Tibial artery (tissue), 4 donors: ENCODE measurements at regions not wholly inside any gene's neighbourhood (a gene's known extent, or its start where the extent isn't known, plus 50 kb on each side); places are given as distances from the start of the nearest gene placed in this dataset.

ENCODE experiments used
- DNase-seq, 2 donors: peaks; one replicate each; pipeline ENCODE4 v3.0.0-alpha.2; 2019
- H3K27ac ChIP-seq, 2 donors: fragments of 200-600 bp; sonication (generic) in 1 of 2; 1 replicate in 1 of 2; 2 replicates in 1 of 2; pipeline ENCODE4 v1.5.1; 2018 to 2019; ENCODE audit warnings: mild to moderate bottlenecking in 1 of 2
- H3K27me3 ChIP-seq, 2 donors: fragments of 200-600 bp; sonication (generic) in 1 of 2; one replicate each; pipeline versions ENCODE4 v1.5.1 to v1.6.0; 2016 to 2019
- H3K36me3 ChIP-seq, 3 donors: fragments of 200-600 bp; sonication (generic) in 2 of 3; one replicate each; pipeline ENCODE4 v1.5.1; 2016 to 2019; ENCODE audit warnings: mild to moderate bottlenecking in 2 of 3
- H3K4me1 ChIP-seq, 4 donors: fragments of 200-600 bp; sonication (generic) in 2 of 4; 1 replicate in 3 of 4; 2 replicates in 1 of 4; pipeline ENCODE4 v1.5.1; 2016 to 2019
- H3K4me3 ChIP-seq, 2 donors: fragments of 200-600 bp; sonication (generic) in 1 of 2; 1 replicate in 1 of 2; 2 replicates in 1 of 2; pipeline ENCODE4 v1.5.1; 2018 to 2019; ENCODE audit warnings: mild to moderate bottlenecking in 2 of 2
- H3K9me3 ChIP-seq, 3 donors: fragments of 200-600 bp; sonication (generic) in 1 of 3; one replicate each; pipeline ENCODE4 v1.5.1; 2016 to 2019
- intact Hi-C: fragments of 100-400 bp; cut with DNase I; formaldehyde crosslinking; loops from one replicate; pipeline ENCODE4 v1.15.0; 2023; ENCODE audit warnings: low total_unique reads
- TF ChIP-seq, protein P1 (sequence below), 2 experiments: fragments of 200-600 bp in 1 of 2; fragments of 450-650 bp in 1 of 2; IDR thresholded peaks; one replicate each; pipeline ENCODE4 v1.5.1; 2017 to 2019; ENCODE audit warnings: antibody characterized with exemption in 2 of 2, mild to moderate bottlenecking in 1 of 2, moderate library complexity in 1 of 2

DNA sequence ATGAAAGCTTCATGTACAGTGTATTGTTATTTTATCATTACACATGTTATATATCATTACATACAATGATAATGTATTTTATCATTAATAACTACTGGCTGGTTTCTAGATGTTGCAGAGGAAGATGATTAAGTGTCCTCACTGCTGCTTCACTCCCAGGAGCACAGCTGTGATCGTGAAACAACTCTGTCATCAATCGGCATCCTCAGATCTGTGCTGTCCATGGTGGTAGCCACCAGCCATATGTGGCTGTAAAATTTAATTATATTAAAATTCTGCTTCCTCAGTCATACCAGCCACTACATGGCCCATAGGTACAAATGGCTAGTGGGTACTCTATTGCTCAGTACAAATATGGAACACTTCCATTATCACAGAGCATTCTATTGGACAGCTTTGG is 379.4 kb upstream of the CFAP20DC start:
- Histone ChIP-seq H3K27ac (no peak overlapping the region), H3K4me1 (no peaks in the 10 kb centered on the region), H3K9me3 (no peaks in the 10 kb centered on the region), H3K27me3 (no peaks in the 10 kb centered on the region), H3K4me3 (no peak overlapping the region), H3K36me3 (no peaks in the 10 kb centered on the region)
- intact Hi-C loops, result no loop called here
- TF ChIP-seq, protein P1, sequence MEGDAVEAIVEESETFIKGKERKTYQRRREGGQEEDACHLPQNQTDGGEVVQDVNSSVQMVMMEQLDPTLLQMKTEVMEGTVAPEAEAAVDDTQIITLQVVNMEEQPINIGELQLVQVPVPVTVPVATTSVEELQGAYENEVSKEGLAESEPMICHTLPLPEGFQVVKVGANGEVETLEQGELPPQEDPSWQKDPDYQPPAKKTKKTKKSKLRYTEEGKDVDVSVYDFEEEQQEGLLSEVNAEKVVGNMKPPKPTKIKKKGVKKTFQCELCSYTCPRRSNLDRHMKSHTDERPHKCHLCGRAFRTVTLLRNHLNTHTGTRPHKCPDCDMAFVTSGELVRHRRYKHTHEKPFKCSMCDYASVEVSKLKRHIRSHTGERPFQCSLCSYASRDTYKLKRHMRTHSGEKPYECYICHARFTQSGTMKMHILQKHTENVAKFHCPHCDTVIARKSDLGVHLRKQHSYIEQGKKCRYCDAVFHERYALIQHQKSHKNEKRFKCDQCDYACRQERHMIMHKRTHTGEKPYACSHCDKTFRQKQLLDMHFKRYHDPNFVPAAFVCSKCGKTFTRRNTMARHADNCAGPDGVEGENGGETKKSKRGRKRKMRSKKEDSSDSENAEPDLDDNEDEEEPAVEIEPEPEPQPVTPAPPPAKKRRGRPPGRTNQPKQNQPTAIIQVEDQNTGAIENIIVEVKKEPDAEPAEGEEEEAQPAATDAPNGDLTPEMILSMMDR (IDR thresholded peaks at IDR 0.05), result no peak
- DNase-seq, result no peak

DNA sequence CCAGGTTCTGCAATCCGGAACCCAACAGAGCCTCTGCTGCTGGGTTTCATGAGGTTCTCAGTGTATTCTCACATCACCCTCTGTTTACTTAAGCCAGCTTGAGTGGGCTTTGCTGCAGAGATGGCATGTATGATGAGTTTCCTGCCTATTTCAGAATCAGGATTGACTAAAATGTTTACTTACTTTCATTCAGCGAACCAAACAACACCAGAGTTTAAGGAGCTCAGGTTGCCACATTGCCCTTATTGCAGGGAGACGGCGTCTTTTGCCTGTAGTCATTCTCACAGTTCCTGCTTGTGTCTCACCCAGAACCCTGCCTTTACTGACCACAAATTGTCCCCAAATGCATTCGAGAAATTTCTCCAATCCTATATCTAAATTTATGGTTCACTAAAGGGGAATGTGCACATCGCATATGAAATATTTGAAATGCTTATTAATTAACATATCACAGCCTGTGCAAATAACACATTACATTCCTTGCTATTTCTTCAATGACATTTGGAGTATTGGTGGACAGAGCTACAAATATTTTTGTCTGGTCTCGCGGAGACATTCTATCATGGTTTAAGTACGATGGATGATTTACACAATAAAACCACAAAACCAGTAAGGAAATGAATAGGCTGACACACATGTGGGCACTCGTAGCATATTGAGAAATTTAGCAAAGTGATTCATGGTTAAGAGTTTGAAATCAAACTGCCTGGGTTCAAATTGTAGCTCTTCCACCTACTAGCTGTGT is 377.2 kb upstream of the CFAP20DC start:
- H3K4me3 ChIP-seq, result no peak overlapping the region
- no peaks in the 10 kb centered on the region for H3K4me1 ChIP-seq
- TF ChIP-seq, protein P1 (IDR thresholded peaks at IDR 0.05), result no peak
- no peaks in the 10 kb centered on the region for H3K27me3 ChIP-seq
- no peaks in the 10 kb centered on the region for H3K36me3 ChIP-seq
- no peak overlapping the region for H3K27ac ChIP-seq
- intact Hi-C loops, result no loop called here
- DNase-seq, result no peak
- no peaks in the 10 kb centered on the region for H3K9me3 ChIP-seq

DNA sequence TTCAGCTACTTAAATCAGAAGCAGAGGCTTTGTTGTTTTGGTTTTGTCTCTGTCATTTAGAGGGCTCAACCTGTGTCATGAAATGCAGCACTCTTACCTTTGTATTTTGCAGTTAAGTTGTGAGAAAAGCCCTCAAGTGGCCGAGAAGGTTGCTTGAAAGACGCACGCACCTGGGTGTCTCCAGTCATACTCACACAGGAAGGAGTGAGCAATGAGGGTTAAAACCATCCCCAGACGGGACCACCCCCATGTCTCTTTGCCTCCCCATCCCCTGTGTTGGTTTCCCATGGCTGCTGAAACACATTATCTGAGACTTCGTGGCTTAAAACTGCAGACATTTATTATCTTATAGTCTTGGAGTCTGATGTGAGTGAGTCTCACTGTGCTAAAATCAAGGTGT is 376.1 kb upstream of the CFAP20DC start:
- no peak overlapping the region for H3K27ac ChIP-seq

DNA sequence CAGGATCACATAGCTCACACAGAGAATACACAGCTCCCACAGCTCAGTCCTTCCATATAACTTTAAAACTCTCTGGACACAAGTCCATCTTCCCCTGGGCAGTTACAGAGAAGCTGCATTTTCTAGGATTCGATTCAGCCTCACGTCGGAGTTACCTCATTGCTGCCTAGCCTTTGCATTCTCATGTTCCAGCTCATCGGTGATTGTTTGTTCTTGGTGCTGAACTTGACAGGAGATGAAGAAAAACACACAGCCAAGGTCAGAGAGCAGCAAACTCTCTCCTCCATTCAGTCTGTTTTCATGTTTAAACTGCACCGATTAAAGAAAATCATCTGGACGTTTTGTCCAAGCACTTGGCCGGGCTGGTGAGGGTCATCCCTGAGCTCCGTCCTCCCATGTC is 375.5 kb upstream of the CFAP20DC start:
- Histone ChIP-seq H3K4me3 (no peak overlapping the region), H3K27ac (no peak overlapping the region), H3K27me3 (no peaks in the 10 kb centered on the region), H3K36me3 (no peaks in the 10 kb centered on the region), H3K4me1 (no peaks in the 10 kb centered on the region), H3K9me3 (no peaks in the 10 kb centered on the region)
- DNase-seq, result no peak
- TF ChIP-seq, protein P1 (IDR thresholded peaks at IDR 0.05), result no peak
- intact Hi-C loops, result no loop called here

More for the DNA sequence above, 376.1 kb upstream of the CFAP20DC start:
- TF ChIP-seq, protein P1 (IDR thresholded peaks at IDR 0.05), result no peak
- no peaks in the 10 kb centered on the region for H3K36me3 ChIP-seq
- H3K9me3 ChIP-seq, result no peaks in the 10 kb centered on the region
- intact Hi-C loops, result no loop called here
- H3K4me3 ChIP-seq, result no peak overlapping the region
- DNase-seq, result no peak
- no peaks in the 10 kb centered on the region for H3K4me1 ChIP-seq
- no peaks in the 10 kb centered on the region for H3K27me3 ChIP-seq

DNA sequence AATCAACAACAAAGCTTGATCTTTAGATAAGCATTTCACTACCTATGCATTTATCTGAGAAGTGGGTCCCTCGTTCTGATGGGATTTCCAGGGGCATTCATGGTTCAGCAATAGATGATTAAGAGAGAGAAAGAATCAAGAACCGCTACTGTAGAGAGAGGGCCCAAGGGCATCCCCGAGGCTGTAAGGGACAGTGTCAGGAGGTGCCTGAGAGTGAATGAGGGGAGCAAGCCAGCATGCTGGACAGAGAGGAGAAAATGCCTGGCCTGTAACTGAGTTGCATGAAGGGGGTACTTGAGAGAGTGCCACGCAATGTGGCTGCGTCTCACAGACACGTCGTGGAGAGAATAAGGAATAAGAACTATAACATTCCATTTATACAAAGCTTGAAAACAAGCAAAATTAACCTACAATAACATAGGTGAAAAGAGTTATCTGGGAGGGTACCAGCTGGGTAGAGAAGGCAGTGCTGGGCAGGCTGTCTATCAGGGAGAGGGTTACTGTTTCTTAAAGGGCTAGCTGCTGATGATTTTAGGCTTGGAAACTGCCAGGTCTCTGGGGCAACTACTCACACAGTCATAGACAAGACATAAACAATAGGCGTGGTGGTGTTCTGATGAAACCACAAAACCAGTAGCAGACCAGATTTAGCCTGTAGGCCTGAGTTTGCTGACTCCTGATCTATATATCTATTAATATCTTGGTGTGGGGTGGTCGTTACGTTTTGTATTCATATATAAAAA is 374.6 kb upstream of the CFAP20DC start:
- H3K27ac ChIP-seq, result no peak overlapping the region

More for the DNA sequence above, 374.6 kb upstream of the CFAP20DC start:
- no peak for DNase-seq
- Histone ChIP-seq H3K4me1 (no peaks in the 10 kb centered on the region), H3K4me3 (no peak overlapping the region), H3K36me3 (no peaks in the 10 kb centered on the region), H3K9me3 (no peaks in the 10 kb centered on the region), H3K27me3 (no peaks in the 10 kb centered on the region)
- TF ChIP-seq, protein P1 (IDR thresholded peaks at IDR 0.05), result no peak
- intact Hi-C loops, result no loop called here
